CD4-positive, alpha-beta T cell treated with Interleukin-4 for 4 hours (primary cell): ENCODE measurements at regions not wholly inside any gene's neighbourhood (a gene's known extent, or its start where the extent isn't known, plus 50 kb on each side); places are given as distances from the start of the nearest gene placed in this dataset.
"Not testable (repeated sequence)": the region's sequence is repeated elsewhere in the genome, so short reads cannot be mapped to it uniquely, and the experiment has no call there.

ENCODE experiments used
- DNase-seq: peaks from one replicate; pipeline ENCODE4 v3.0.0-alpha.2; 2020

- DNase-seq = no peak
These were observed 391.7 kb upstream of the CYRIA start for GRCh38 chr2:17057109-17058017.

GRCh38 chr2:17056236-17056635 lies 390.6 kb upstream of the CYRIA start:
- DNase-seq = no peak

- no peak for DNase-seq
These were observed 386.4 kb upstream of the CYRIA start for GRCh38 chr2:17052001-17052400.

- DNase-seq = no peak
These were observed 385.9 kb upstream of the CYRIA start for GRCh38 chr2:17051538-17051937.

GRCh38 chr2:17043173-17043572 lies 377.5 kb upstream of the CYRIA start:
- DNase-seq = no peak

- DNase-seq = no peak
These were observed 370.7 kb upstream of the CYRIA start for GRCh38 chr2:17036361-17036760.

- DNase-seq = no peak
These were observed 369.4 kb upstream of the CYRIA start for GRCh38 chr2:17035010-17035409.

GRCh38 chr2:17030047-17030446 lies 364.4 kb upstream of the CYRIA start:
- no peak for DNase-seq

- DNase-seq = no peak
These were observed 346.7 kb upstream of the CYRIA start for GRCh38 chr2:17012297-17012696.

- DNase-seq = no peak
These were observed 344.5 kb upstream of the CYRIA start for GRCh38 chr2:17010104-17010503.

- no peak for DNase-seq
These were observed 334.5 kb upstream of the CYRIA start for GRCh38 chr2:17000184-17000482.

GRCh38 chr2:16999347-17000183 lies 333.9 kb upstream of the CYRIA start:
- DNase-seq = no peak

GRCh38 chr2:16978301-16978700 lies 312.7 kb upstream of the CYRIA start:
- no peak for DNase-seq

GRCh38 chr2:16974688-16975087 lies 309.1 kb upstream of the CYRIA start:
- DNase-seq = no peak

GRCh38 chr2:16973586-16974286 lies 308.1 kb upstream of the CYRIA start:
- no peak for DNase-seq

- no peak for DNase-seq
These were observed 306.6 kb upstream of the CYRIA start for GRCh38 chr2:16972276-16972675.

- DNase-seq = no peak
These were observed 306.1 kb upstream of the CYRIA start for GRCh38 chr2:16971722-16972234.

GRCh38 chr2:16970948-16971347 lies 305.3 kb upstream of the CYRIA start:
- not testable (repeated sequence) for DNase-seq

GRCh38 chr2:16962505-16962904 lies 296.9 kb upstream of the CYRIA start:
- no peak for DNase-seq

- DNase-seq = no peak
These were observed 294.9 kb upstream of the CYRIA start for GRCh38 chr2:16960579-16960978.

- no peak for DNase-seq
These were observed 292.6 kb upstream of the CYRIA start for GRCh38 chr2:16958266-16958665.

- DNase-seq = no peak
These were observed 287.2 kb upstream of the CYRIA start for GRCh38 chr2:16952805-16953204.

- no peak for DNase-seq
These were observed 286.7 kb upstream of the CYRIA start for GRCh38 chr2:16952368-16952767.
